Stimulated activated CD4-positive, alpha-beta T cell treated with anti-CD3 and anti-CD28 coated beads, TNF-alpha, amount 100 ng/mL, for 1 hour (primary cell): ENCODE measurements at regions not wholly inside any gene's neighbourhood (a gene's known extent, or its start where the extent isn't known, plus 50 kb on each side); places are given as distances from the start of the nearest gene placed in this dataset.
A peak's percentile ranks its signal among the peaks of the same experiment; 100 is the strongest.
"Not testable (repeated sequence)": the region's sequence is repeated elsewhere in the genome, so short reads cannot be mapped to it uniquely, and the experiment has no call there.

Experiments
- DNase-seq, 3 donors: peaks; one replicate each; pipeline ENCODE4 v3.0.0-alpha.2; 2020; ENCODE audit warnings: low read depth in 3 of 3, low spot score in 1 of 3

- DNase-seq: not testable (repeated sequence)
Measured at GRCh38 chr2:90289291-90289980, 1598.0 kb downstream of the RPIA start.

GRCh38 chr2:90290701-90291100 lies 1599.2 kb downstream of the RPIA start:
- DNase-seq: not testable (repeated sequence)

- DNase-seq: peak in 1 of 3 donors; percentile 13
Measured at GRCh38 chr2:90291168-90291883, 1599.9 kb downstream of the RPIA start.

GRCh38 chr2:90291934-90292333 lies 1600.5 kb downstream of the RPIA start:
- not testable (repeated sequence) for DNase-seq

GRCh38 chr2:90292451-90292850 lies 1601.0 kb downstream of the RPIA start:
- not testable (repeated sequence) for DNase-seq

GRCh38 chr2:90293224-90293623 lies 1601.8 kb downstream of the RPIA start:
- DNase-seq: not testable (repeated sequence)

GRCh38 chr2:90293806-90294205 lies 1602.3 kb downstream of the RPIA start:
- DNase-seq: not testable (repeated sequence)

- not testable (repeated sequence) for DNase-seq
Measured at GRCh38 chr2:90295036-90295750, 1603.7 kb downstream of the RPIA start.

GRCh38 chr2:90296484-90296777 lies 1605.0 kb downstream of the RPIA start:
- DNase-seq: not testable (repeated sequence)

- not testable (repeated sequence) for DNase-seq
Measured at GRCh38 chr2:90297701-90298100, 1606.2 kb downstream of the RPIA start.

- not testable (repeated sequence) for DNase-seq
Measured at GRCh38 chr2:90298126-90298755, 1606.8 kb downstream of the RPIA start.

GRCh38 chr2:90298983-90299382 lies 1607.5 kb downstream of the RPIA start:
- DNase-seq: not testable (repeated sequence)

- not testable (repeated sequence) for DNase-seq
Measured at GRCh38 chr2:90322982-90323381, 1631.5 kb downstream of the RPIA start.

GRCh38 chr2:90323612-90324558 lies 1632.4 kb downstream of the RPIA start:
- DNase-seq: not testable (repeated sequence)

- DNase-seq: not testable (repeated sequence)
Measured at GRCh38 chr2:90324672-90325071, 1633.2 kb downstream of the RPIA start.

GRCh38 chr2:90325796-90326353 lies 1634.4 kb downstream of the RPIA start:
- not testable (repeated sequence) for DNase-seq

GRCh38 chr2:90355546-90355945 lies 1664.1 kb downstream of the RPIA start:
- not testable (repeated sequence) for DNase-seq

- not testable (repeated sequence) for DNase-seq
Measured at GRCh38 chr2:90359344-90359743, 1667.9 kb downstream of the RPIA start.

- DNase-seq: not testable (repeated sequence)
Measured at GRCh38 chr2:90359887-90360730, 1668.6 kb downstream of the RPIA start.
